Neutrophil (primary cell): ENCODE measurements at regions not wholly inside any gene's neighbourhood (a gene's known extent, or its start where the extent isn't known, plus 50 kb on each side); places are given as distances from the start of the nearest gene placed in this dataset.

ENCODE experiments used
- H3K27ac ChIP-seq: fragments of 200-600 bp; sonication (generic); 2 replicates; pipeline ENCODE4 v1.5.1; 2016; ENCODE audit warnings: mild to moderate bottlenecking, moderate library complexity
- H3K27me3 ChIP-seq: fragments of 200-600 bp; sonication (generic); 2 replicates; pipeline ENCODE4 v1.6.0; 2016; ENCODE audit warnings: mild to moderate bottlenecking
- H3K36me3 ChIP-seq: fragments of 200-600 bp; sonication (generic); 2 replicates; pipeline ENCODE4 v1.5.1; 2017
- H3K4me1 ChIP-seq, 2 experiments: fragments of 200-600 bp in 1 of 2; sonication (generic) in 1 of 2; 1 replicate in 1 of 2; 2 replicates in 1 of 2; pipeline versions ENCODE4 v1.5.1 to v1.6.1; 2013 to 2016; ENCODE audit warnings: low read depth in 1 of 2, low read length in 1 of 2, mild to moderate bottlenecking in 1 of 2, moderate library complexity in 1 of 2; ENCODE audit not compliant: control insufficient read depth in 1 of 2, insufficient read depth in 1 of 2
- H3K4me3 ChIP-seq, 2 experiments: fragments of 200-600 bp in 1 of 2; sonication (generic) in 1 of 2; 1 replicate in 1 of 2; 2 replicates in 1 of 2; pipeline ENCODE4 v1.5.1; 2013 to 2016; ENCODE audit warnings: low read depth in 1 of 2, low read length in 1 of 2, mild to moderate bottlenecking in 1 of 2, moderate library complexity in 1 of 2
- H3K9me3 ChIP-seq: fragments of 200-600 bp; sonication (generic); 2 replicates; pipeline ENCODE4 v1.5.1; 2016
- TF ChIP-seq, protein P1 (sequence below): fragments of 200-600 bp; sonication (generic); IDR thresholded peaks from 2 replicates; pipeline ENCODE4 v1.5.1; 2016; ENCODE audit warnings: antibody characterized with exemption

DNA sequence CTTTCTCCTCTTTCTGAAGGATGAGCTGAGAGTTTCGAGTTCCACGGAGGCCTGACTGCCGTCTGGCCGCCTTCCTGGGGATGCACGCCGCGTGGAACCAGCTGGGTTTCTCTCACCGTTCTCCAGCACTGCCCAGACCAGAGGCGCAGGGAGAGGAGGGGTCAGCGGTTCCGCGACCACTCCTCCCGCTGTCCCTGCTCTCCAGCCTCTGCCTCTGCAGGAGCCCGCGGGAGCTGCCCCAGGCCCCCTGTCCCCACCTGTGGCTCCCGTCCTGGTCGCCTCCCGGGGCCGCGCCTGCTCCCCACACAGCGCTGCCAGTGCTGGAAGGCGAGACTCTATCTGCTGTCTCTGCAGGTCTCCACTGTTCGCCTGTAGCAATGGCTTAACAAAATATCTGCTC, 106.8 kb upstream of the AFDN start:
- Histone ChIP-seq H3K27me3 (peaks cover 21% of the 10 kb centered on the region), H3K9me3 (no peaks in the 10 kb centered on the region), H3K27ac (no peak overlapping the region), H3K4me1 (no peaks in the 10 kb centered on the region), H3K36me3 (no peaks in the 10 kb centered on the region), H3K4me3 (no peak overlapping the region)
- TF ChIP-seq, protein P1, sequence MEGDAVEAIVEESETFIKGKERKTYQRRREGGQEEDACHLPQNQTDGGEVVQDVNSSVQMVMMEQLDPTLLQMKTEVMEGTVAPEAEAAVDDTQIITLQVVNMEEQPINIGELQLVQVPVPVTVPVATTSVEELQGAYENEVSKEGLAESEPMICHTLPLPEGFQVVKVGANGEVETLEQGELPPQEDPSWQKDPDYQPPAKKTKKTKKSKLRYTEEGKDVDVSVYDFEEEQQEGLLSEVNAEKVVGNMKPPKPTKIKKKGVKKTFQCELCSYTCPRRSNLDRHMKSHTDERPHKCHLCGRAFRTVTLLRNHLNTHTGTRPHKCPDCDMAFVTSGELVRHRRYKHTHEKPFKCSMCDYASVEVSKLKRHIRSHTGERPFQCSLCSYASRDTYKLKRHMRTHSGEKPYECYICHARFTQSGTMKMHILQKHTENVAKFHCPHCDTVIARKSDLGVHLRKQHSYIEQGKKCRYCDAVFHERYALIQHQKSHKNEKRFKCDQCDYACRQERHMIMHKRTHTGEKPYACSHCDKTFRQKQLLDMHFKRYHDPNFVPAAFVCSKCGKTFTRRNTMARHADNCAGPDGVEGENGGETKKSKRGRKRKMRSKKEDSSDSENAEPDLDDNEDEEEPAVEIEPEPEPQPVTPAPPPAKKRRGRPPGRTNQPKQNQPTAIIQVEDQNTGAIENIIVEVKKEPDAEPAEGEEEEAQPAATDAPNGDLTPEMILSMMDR, result no peak

DNA sequence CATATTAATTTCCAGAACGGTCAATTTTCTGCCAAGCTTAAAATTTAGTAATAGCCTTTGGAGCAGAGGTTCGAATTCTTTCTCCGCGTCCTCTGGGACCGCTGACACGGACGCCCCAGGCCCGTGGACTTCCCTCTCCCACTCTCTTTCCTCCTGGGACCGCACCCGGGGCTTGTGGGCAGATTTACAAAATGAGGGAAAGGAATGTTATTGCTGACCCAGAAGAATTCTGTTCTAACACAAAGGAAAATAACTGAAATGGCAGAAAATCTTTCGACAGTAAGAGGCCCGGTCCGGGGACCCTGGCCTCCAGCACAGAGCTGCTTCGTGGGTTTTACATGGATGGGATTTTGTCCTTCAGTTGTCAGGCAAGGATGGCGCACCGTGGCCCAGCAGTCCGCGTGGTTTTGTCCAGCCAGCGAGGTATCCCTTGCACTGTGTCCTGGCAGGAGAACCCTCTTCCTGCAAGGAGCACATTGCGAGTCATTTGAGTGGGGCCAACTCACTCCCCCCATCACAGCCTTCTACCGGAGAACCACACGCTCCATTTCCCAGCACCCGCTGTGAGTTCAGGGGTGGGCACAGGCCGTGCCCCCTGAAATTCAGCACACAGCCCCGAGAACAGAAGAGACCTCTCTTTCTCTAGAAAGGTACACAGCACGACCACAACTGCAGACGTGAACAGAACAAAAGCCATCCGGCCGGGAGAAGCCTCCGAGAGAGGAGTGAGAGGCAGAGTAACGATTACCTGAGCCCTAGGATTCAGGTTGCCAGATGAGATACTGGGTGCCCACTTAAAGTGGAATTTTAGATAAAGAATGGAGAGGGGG, 106.0 kb upstream of the AFDN start:
- H3K9me3 ChIP-seq, result no peaks in the 10 kb centered on the region
- no peak overlapping the region for H3K27ac ChIP-seq
- peaks cover 15% of the 10 kb centered on the region for H3K27me3 ChIP-seq
- no peak overlapping the region for H3K4me3 ChIP-seq
- TF ChIP-seq, protein P1, result no peak
- H3K4me1 ChIP-seq, result no peaks in the 10 kb centered on the region
- no peaks in the 10 kb centered on the region for H3K36me3 ChIP-seq

DNA sequence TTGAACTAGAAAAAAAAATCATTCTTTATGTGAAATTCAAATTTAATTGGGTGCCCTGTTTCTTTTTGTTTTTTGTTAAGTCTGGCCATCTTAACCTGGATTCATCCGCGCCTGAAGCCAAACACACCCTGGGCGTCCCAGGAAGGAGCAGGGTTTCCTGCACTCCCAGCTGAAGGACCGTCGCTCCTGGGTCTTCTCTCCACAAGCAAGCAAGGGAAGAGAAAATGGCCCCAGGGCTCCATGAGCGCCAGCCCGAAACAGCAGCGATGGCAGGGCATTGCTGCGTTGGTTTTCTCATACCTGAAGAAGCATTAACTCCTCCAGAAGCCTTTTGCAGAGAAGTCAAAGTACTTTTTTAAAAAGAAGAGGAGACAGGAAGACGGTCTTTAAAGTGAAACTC, 105.4 kb upstream of the AFDN start:
- Histone ChIP-seq H3K9me3 (no peaks in the 10 kb centered on the region), H3K36me3 (no peaks in the 10 kb centered on the region), H3K27me3 (peaks cover 15% of the 10 kb centered on the region), H3K4me1 (no peaks in the 10 kb centered on the region), H3K27ac (no peak overlapping the region), H3K4me3 (no peak overlapping the region)
- TF ChIP-seq, protein P1, result no peak

GRCh38 chr6:167722634-167723309, 103.9 kb upstream of the AFDN start:
- Histone ChIP-seq H3K27ac (no peak overlapping the region), H3K4me3 (no peak overlapping the region), H3K36me3 (no peaks in the 10 kb centered on the region), H3K27me3 (peaks cover 11% of the 10 kb centered on the region), H3K9me3 (no peaks in the 10 kb centered on the region), H3K4me1 (no peaks in the 10 kb centered on the region)
- TF ChIP-seq, protein P1, result no peak

DNA sequence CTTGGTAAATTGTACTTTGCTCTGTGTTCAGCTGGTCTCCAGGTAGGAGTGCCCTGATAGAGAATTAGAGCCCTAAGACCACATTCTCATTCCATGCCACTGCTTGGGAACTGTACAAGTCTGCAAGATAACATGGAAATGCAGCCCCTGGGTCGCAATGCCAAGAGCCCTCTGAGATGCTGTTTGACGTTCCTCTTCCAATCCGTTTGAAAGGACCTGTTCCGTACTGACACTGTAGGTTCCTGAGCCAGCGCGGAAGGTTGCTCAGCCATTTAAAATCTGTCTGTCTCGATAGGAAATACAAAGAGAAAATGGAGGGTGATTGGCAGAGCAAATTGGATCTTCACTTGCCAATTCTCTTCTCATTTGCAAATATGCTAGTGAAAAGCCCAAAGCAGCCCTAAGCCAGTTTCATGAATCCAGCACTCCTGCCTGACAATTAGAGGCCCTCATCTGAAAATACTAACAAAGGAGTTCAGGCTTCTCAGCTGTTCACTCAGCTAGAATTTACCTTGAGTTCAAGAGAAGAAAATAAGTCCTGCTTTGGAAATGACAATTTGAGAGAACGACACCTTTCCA, 100.6 kb upstream of the AFDN start:
- Histone ChIP-seq H3K4me3 (no peak overlapping the region), H3K9me3 (no peaks in the 10 kb centered on the region), H3K36me3 (no peaks in the 10 kb centered on the region), H3K27me3 (peaks cover 11% of the 10 kb centered on the region), H3K27ac (no peak overlapping the region), H3K4me1 (no peaks in the 10 kb centered on the region)
- TF ChIP-seq, protein P1, result no peak
